NB4 (cell line): ENCODE measurements at regions not wholly inside any gene's neighbourhood (a gene's known extent, or its start where the extent isn't known, plus 50 kb on each side); places are given as distances from the start of the nearest gene placed in this dataset.

Experiments used
- DNase-seq: peaks from one replicate; pipeline ENCODE4 v3.0.0; 2010; ENCODE audit warnings: low read depth
- H3K4me3 ChIP-seq: one replicate; pipeline ENCODE4 v1.5.1; 2011; ENCODE audit warnings: mild to moderate bottlenecking, low read depth, low read length, moderate library complexity
- MAX ChIP-seq: IDR thresholded peaks from 2 replicates; pipeline ENCODE4 v1.6.1; 2011; ENCODE audit warnings: low read depth, low read length
- MYC ChIP-seq: IDR thresholded peaks from 2 replicates; pipeline ENCODE4 v1.6.1; 2011; ENCODE audit warnings: low read depth, low read length
- POLR2A ChIP-seq: IDR thresholded peaks from 2 replicates; pipeline ENCODE4 v1.6.1; 2011; ENCODE audit warnings: mild to moderate bottlenecking; ENCODE audit not compliant: insufficient read length; ENCODE audit errors: extremely low read depth
- TF ChIP-seq, protein P1 (sequence below): IDR thresholded peaks from one replicate; pipeline ENCODE4 v1.5.1; 2012; ENCODE audit warnings: low read depth, low read length

GRCh38 chr1:96183485-96183884, 538.1 kb upstream of the PTBP2 start:
- no peak for DNase-seq
- no peak overlapping the region for H3K4me3 ChIP-seq
- TF ChIP-seq MAX, result no peak
- no peak for TF ChIP-seq POLR2A
- TF ChIP-seq, protein P1, sequence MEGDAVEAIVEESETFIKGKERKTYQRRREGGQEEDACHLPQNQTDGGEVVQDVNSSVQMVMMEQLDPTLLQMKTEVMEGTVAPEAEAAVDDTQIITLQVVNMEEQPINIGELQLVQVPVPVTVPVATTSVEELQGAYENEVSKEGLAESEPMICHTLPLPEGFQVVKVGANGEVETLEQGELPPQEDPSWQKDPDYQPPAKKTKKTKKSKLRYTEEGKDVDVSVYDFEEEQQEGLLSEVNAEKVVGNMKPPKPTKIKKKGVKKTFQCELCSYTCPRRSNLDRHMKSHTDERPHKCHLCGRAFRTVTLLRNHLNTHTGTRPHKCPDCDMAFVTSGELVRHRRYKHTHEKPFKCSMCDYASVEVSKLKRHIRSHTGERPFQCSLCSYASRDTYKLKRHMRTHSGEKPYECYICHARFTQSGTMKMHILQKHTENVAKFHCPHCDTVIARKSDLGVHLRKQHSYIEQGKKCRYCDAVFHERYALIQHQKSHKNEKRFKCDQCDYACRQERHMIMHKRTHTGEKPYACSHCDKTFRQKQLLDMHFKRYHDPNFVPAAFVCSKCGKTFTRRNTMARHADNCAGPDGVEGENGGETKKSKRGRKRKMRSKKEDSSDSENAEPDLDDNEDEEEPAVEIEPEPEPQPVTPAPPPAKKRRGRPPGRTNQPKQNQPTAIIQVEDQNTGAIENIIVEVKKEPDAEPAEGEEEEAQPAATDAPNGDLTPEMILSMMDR, result no peak

DNA sequence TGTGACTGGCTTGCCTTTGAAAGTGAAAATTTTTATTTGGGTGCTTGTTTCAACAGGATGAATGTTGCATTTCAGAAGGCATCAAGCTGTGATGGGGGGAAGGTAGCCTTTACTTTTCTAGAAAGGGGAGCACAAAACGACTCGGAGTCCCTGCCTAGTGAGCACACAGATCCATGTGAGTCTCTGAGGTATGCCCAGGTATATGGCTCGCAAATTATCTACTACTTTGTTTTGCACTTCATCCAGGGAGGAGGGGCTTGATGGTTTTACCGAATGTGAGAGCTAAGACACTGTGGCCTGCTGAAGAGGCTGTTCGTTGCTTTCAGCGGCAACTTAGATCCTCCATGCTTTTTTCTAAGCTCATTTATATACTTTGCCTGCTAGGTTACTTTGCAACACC, 537.7 kb upstream of the PTBP2 start:
- no peak for TF ChIP-seq MAX
- TF ChIP-seq MYC, result no peak
- TF ChIP-seq, protein P1, result no peak
- no peak for TF ChIP-seq POLR2A
- H3K4me3 ChIP-seq, result no peak overlapping the region
- no peak for DNase-seq

GRCh38 chr1:96185181-96185580, 536.4 kb upstream of the PTBP2 start:
- no peak overlapping the region for H3K4me3 ChIP-seq
- DNase-seq, result no peak
- TF ChIP-seq POLR2A (no peak), MYC (no peak), MAX (no peak)
- TF ChIP-seq, protein P1, result no peak

DNA sequence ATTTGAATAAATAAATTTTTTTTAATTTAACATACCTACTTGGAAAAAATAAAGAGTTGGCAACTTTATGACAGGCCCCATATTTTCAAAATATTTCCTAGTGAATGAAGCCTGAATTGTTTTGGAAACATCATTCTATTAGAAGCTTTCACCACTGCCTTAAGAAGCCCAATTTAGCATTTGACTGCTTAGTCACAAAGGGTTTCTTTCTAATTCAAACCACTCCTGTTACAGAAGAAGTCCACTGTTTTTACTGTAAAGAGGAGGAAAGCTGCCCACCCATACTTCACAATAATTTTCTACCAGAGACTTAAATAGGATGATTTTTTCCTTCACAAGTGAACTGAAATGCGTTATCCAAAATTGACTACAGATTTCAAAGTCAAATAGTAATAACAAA, 534.6 kb upstream of the PTBP2 start:
- TF ChIP-seq, protein P1, result no peak
- TF ChIP-seq MAX (no peak), POLR2A (no peak), MYC (no peak)
- H3K4me3 ChIP-seq, result no peak overlapping the region
- DNase-seq, result no peak

GRCh38 chr1:96191165-96191564, 530.4 kb upstream of the PTBP2 start:
- TF ChIP-seq MYC (no peak), MAX (no peak), POLR2A (no peak)
- TF ChIP-seq, protein P1, result no peak
- no peak overlapping the region for H3K4me3 ChIP-seq
- DNase-seq, result no peak

GRCh38 chr1:96206451-96206850, 515.1 kb upstream of the PTBP2 start:
- no peak for DNase-seq
- TF ChIP-seq MYC (no peak), MAX (no peak), POLR2A (no peak)
- TF ChIP-seq, protein P1, result no peak

More at GRCh38 chr1:96206451-96206850, 515.1 kb upstream of the PTBP2 start:
- no peak overlapping the region for H3K4me3 ChIP-seq
